GM23248 (cell line): ENCODE measurements at regions not wholly inside any gene's neighbourhood (a gene's known extent, or its start where the extent isn't known, plus 50 kb on each side); places are given as distances from the start of the nearest gene placed in this dataset.

ENCODE experiments used
- EZH2 ChIP-seq: fragments of 200-600 bp; sonication (generic); IDR thresholded peaks from 2 replicates; pipeline ENCODE4 v1.6.1; 2018; ENCODE audit warnings: antibody characterized with exemption, mild to moderate bottlenecking; ENCODE audit not compliant: insufficient read depth, poor library complexity, severe bottlenecking
- EZH2phosphoT487 ChIP-seq: fragments of 200-600 bp; sonication (generic); IDR thresholded peaks from 2 replicates; pipeline ENCODE4 v1.6.1; 2018; ENCODE audit warnings: antibody characterized with exemption, moderate library complexity, mild to moderate bottlenecking, low read depth; ENCODE audit not compliant: insufficient read depth

DNA sequence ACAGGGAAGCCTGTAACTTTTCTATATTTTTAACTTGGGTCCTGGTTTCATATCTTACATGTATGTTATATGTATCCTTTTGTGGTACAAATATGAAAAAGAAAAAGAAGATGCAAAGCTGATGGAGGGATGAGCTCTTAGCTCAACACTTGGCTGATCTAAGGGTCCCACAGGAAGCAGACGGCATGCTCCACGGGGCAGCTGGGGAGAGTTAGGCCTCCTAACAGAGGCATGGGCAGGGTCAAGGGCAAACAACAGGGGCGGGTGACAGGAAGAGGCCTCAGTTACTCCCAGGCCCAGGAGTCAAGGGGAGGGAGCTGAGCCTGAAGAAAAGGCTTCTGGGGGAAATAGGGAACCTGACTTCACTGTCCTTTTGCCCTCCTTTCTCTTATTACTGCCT, 287.2 kb downstream of the ZSWIM6 start:
- no peak for TF ChIP-seq EZH2phosphoT487
- TF ChIP-seq EZH2 = no peak
